HuH-7 (cell line): ENCODE measurements at regions not wholly inside any gene's neighbourhood (a gene's known extent, or its start where the extent isn't known, plus 50 kb on each side); places are given as distances from the start of the nearest gene placed in this dataset.
"Not testable (repeated sequence)": the region's sequence is repeated elsewhere in the genome, so short reads cannot be mapped to it uniquely, and the experiment has no call there.

Experiments used
- DNase-seq: peaks from one replicate; pipeline ENCODE4 v3.0.0; 2011; ENCODE audit warnings: low spot score

GRCh38 chr9:89670801-89671434 lies 66.1 kb downstream of the GADD45G start:
- no peak for DNase-seq

DNA sequence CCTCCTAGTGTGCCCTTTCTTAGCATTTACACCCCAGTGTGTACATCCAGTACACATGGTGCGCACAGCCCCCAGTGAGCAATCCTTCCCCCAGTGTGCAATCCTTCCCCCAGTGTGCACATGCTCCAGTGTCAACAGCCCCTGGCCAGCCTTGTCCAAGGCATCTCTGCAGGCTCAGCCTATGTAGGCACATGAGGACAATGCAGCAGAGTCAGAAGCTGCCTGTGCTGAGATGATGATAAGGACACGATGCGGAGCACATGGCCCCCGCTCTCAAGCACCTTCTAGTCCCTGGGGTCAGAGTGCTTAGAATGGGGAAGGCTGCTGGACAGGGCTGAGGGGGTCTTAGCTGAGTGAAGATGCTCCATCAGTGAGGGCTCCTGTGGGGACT lies 69.8 kb downstream of the GADD45G start:
- no peak for DNase-seq

GRCh38 chr9:89675058-89675742 lies 70.4 kb downstream of the GADD45G start:
- DNase-seq = no peak

DNA sequence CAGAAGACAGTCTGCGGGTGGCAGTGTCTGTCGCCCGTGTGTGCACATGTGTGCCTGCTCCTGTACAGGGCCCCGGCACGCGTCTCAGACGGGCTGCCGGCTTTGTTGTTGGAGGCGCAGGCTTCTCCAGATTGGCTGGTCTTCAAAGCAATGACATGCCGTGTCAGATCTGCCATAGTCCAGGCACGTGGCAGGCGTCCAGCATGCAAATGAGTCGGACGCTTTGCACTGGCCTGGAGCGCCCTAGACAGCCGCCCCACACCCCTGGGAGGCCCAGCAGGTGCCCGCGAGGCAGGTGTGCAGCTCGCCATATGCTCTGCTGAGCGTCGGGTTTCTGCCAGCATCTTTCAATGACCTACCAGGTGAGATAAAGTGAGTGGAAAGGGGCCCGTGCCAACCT lies 71.5 kb downstream of the GADD45G start:
- no peak for DNase-seq

GRCh38 chr9:89677702-89678395 lies 73.0 kb downstream of the GADD45G start:
- DNase-seq = no peak

GRCh38 chr9:89678396-89679015 lies 73.7 kb downstream of the GADD45G start:
- DNase-seq = no peak

DNA sequence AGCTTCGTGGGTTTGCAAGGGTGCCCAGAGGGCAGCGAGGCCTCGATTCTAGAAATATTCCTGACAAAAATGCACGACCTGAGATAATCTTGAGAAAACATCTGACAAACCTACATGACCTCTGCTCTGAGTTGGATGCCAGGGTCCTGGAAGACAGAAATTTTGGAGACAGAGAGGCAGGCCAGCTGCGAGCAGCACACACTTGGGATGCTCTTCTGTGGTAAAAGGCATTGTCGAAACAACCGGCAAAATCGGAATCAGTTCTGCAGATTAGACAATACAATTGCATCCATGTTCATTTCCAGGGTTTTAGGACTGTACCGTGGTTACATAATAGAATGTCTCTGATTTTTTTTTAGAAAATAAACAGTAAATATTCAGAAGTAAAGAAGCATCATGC lies 74.2 kb downstream of the GADD45G start:
- no peak for DNase-seq

DNA sequence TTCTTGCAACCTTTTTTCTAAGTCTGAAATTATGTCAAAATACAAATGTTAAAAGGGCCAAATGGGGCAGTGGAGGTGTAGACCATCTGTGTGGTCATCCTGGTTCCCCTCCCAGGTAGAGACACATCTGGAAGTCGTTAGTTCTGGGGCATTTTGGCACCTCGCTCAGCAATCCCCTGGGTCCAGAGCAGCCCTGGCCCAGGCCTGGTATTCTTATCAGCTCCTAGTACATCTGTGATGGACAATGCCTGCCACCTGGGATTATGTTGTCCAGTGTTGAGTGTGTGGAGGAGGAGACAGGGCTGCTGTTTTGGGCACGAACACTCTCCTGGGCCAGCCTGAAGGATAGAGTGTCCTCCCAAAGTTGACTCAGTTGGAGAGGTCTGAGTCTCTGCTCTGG lies 74.8 kb downstream of the GADD45G start:
- DNase-seq = no peak

GRCh38 chr9:89680547-89681467 lies 76.0 kb downstream of the GADD45G start:
- no peak for DNase-seq

GRCh38 chr9:89681468-89681859 lies 76.7 kb downstream of the GADD45G start:
- DNase-seq = not testable (repeated sequence)

DNA sequence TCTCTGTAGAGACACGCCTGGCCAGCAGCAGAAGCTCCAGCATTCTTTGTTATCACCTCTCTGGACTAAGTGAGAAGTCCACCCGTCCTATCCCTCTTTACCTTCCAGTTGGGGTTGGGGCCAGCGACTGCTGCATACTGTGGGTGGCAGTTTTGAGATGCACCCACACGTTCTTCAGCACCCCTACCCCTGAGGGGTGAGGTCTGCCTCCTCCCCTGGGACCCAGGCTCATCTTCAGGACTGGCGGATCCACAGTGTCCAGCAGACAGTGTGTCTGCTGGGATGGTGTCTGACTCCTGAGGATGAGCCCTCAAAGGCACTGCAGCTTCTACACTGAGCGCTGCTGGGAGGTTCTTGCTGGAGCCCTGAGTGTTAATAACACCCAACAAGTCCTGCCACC lies 78.8 kb downstream of the GADD45G start:
- no peak for DNase-seq

- DNase-seq = no peak
Measured at GRCh38 chr9:89684218-89684617, 79.4 kb downstream of the GADD45G start.

GRCh38 chr9:89684912-89685636 lies 80.3 kb downstream of the GADD45G start:
- no peak for DNase-seq

DNA sequence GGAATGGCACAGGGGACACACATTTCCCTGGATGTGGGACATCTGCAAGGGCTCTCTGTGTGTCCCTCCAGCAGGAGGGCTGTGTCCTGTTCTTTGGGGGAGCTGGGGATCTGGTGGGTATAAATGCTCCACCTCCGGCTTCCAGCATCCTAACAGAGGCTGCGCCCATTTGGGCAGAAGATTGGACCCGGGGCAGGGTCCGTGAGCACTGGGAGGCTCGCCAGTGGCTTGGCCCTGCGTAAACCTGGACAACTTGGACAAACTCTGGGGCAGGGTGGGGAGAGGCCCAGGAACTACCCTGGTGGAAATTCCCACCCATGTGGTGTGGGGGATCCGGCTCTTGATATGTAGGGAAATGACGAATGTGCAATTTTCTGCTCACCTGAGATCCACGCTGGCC lies 80.9 kb downstream of the GADD45G start:
- DNase-seq = no peak

GRCh38 chr9:89686126-89686525 lies 81.3 kb downstream of the GADD45G start:
- DNase-seq = no peak

GRCh38 chr9:89686621-89687020 lies 81.8 kb downstream of the GADD45G start:
- no peak for DNase-seq

DNA sequence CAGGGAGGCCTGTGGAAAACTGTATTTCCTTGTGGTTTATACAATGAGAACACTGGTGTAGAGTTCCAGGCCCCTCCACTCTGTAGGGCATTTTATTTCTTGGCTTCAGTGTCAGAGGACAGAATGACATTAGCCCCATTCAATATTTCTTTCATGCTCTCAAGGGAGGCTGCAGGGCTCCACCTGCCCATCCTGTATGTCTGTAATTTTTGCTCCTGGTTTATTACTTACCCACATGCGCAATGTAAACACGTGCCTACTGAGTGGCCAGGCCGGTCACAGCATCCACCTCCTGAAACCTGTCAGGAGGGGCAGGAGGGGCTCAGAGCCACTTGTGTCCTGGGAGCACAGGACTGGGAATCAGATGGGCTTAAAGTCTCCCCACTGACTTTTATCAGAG lies 82.4 kb downstream of the GADD45G start:
- no peak for DNase-seq

DNA sequence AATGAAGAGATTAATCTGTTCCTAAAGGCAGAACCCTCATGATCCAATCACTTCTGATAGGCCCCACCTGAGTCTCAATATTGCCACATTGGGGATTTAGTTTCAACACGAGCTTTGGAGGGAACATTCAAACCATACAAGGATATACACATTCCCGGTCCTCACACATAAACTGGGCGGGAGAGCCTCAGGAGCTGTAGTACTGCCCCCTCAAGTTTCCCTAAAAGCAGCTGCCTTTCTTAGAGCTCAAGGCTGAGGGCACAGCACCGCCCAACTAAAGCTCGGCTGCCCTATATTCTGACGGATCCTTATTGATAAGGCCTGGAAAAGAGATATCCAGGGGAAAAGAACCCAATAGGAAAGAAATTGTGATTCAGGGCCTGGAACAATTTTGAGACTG lies 83.0 kb downstream of the GADD45G start:
- no peak for DNase-seq

GRCh38 chr9:89689321-89689720 lies 84.5 kb downstream of the GADD45G start:
- not testable (repeated sequence) for DNase-seq

DNA sequence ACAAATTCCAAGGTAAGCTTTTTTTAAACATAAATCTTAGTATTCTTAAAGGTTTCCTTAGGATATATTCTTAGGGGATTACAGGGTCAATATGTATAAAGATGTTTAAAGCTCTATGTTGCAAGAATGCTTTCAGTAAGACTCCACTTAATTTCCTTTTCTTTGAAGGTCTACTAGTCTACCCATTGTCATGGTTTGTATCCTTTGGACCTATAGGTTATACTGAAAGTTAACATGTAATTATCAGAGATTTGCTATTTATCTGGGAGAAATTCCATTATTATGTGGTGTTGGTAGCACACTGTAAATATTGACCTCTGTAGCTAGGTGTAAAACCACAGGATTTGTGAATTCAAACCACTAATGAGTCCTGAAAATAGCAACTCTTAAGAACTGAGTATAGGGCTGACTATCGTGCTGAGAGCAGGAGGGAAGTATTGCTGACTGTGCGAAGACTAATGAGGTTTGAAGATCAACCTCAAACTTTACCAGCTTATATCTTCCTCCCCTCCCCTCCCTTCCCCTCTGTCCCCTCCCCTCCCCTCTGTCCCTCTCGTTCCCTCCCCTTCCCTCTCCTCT lies 85.6 kb downstream of the GADD45G start:
- DNase-seq = no peak

GRCh38 chr9:89695441-89695891 lies 90.7 kb downstream of the GADD45G start:
- DNase-seq = no peak
